ENCODE measurements at regions not wholly inside any gene's neighbourhood (a gene's known extent, or its start where the extent isn't known, plus 50 kb on each side); places are given as distances from the start of the nearest gene placed in this dataset.

DNA sequence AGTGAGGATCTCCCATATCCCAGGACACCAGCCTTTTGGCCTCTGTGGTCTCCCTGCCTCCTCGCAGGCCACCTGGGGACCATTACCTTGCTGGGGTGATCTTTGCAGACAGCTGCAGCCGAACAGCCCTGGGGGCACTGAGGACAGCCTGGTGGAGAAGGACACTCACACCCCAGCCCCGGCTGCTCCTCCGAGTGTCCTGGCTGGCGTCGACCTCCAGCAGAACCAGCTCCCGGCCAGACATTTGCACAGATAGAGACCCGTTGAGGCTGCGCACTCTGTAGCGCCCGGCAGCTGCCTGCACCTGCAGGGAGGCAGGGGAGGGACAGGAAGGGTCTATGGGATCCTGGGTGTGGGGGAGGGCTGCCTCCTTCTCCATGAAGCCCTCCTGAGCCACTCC is 90.3 kb downstream of the RMI2 start:
- DNase-seq (no peak), ATAC-seq (no peak)
- intact Hi-C loops (cut with micrococcal nuclease) = no loop called here

DNA sequence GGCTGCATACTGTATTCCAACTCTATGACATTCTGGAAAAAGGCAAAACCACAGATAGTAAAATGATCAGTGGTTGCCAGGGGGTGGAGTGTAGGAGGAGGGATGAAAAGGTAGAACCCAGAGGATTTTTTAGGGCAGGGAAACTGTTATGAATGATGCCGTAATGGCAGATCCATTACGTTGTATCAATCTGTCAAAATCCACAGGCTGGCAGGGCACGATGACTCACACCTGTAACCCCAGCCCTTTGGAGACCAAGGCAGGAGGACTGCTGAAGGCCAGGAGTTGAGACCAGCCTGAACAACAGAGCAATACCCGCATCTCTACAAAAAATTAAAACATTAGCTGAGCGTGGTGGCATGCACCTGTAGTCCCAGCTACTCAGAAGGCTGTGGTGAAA is 91.8 kb downstream of the RMI2 start:
- ATAC-seq (no peak), DNase-seq (no peak)
- intact Hi-C loops (cut with micrococcal nuclease) = no loop called here

DNA sequence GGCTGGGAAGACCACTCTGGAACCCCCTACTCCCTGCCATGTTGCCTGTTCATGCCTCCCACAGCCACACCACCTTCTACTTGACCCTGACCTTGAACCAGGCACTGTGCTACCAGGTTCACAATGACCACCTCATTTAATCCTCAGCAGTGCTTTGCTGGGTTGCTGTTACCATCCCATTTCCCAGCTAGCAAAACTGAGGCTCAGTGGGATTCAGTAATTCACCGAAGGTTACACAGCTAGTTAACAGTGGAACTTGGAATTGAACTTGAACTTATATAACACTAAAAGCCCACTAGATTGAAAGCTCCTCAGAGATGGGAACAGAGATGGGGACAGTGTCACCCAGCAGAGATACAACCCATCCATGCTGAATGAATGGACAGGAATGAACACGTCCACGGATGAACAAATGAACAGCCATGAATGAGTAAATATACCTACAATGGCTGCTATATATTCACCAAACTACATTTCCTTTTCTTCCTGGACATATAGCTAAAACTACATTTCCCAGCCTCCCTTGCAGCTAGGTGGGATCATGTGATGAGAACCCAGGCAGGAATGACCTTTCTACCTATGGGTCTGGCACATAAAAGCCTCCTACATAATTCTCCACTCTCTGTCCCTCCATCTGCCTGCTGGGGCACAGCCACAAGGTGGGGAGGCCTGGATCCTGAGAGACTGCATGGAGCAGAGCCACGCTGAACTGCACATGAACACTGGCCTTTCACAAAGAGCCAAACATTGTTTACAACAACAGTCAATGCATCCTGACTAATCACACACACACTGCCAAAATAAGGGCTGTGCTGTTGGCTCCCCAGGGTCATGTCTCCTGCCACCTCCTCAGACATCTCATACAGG is 94.8 kb downstream of the RMI2 start:
- intact Hi-C loops (cut with micrococcal nuclease) = no loop called here
- DNase-seq (no peak), ATAC-seq (no peak)

DNA sequence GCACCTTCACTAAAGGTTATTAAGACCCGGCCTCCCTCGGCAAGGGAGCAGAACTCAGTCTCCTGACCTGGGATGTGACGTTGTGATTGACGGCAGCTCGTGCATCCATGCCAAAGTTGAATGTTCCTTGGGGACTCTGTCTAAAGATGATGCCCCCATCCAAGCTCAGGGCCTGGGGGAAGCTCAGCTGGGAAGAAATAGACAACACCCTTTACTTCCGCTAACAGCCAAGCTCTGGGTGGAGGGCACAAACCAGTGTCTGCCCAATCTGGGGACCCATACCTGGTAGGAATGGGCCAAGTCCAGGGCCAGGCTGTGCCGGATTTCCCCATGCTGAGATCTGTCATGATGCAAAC is 95.4 kb downstream of the RMI2 start:
- ATAC-seq = no peak
- DNase-seq = no peak
- intact Hi-C loops (cut with micrococcal nuclease) = no loop called here

DNA sequence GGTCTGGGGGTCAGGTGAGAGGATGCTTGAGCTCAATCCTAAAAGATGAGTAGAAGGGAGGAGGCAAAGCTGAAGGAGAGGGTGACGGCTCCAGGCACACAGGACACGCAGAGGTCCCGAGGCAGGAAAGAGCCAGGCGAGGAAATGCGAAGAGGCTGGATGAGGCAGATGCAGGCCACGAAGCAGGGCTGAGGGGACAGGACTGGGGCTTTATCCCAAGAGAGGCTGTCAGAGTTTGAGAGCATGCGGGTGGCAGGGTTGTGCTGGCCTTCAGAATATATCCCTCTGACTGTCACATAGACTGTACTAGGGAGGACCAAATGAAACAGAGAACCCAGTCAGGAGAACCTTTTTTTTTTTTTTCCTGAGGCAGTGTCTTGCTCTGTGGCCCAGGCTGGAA is 100.2 kb downstream of the RMI2 start:
- no peak for DNase-seq

DNA sequence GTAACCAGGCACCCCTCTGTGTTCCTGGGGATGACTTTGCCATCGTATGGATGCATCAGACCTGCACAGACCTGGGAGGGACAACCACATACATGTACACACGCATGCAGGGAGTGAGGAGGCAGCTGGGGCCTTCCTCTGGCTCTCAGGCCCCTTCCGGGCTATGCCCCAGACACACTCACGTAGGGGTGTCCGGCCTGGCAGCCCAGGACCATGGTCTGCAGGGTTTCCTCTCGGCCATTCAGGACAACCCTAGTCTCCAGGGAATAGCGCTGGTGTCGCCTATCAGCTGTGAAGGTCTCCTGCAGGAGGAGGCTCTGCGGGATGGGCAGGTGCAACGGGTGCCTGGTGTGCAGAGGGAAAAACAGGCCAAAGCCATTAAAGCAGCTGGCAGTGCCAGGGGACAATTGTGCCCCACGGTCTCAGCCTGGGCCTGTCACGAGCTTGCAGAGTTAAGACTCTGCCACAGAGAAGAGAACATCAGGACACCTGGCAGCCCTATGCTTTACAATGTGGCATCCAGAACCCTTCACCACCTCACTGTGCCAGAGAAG is 101.4 kb downstream of the RMI2 start:
- intact Hi-C loops (cut with micrococcal nuclease) = no loop called here
- ATAC-seq (no peak), DNase-seq (no peak)

More for the DNA sequence above, 100.2 kb downstream of the RMI2 start:
- ATAC-seq = no peak
- intact Hi-C loops (cut with micrococcal nuclease) = no loop called here

DNA sequence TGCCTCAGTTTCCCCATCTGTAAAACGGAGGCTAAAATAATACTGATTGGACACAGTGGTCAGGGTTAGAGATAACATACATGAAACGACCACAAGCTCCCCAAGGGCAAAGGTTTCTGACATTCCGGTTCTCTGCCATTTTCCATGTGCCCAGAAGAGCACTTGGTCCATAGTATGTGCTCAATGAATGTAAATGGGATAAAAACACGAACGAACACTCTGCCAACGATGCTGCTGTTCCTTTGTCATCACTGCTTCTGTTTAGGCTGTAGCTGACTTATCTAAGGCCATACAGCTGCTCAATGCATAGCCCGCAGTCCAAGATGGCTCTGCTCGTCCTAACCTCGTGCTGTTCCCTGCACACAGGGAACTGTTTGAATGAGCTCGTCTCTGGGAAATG is 102.0 kb downstream of the RMI2 start:
- intact Hi-C loops (cut with micrococcal nuclease) = no loop called here
- ATAC-seq (no peak), DNase-seq (no peak)

DNA sequence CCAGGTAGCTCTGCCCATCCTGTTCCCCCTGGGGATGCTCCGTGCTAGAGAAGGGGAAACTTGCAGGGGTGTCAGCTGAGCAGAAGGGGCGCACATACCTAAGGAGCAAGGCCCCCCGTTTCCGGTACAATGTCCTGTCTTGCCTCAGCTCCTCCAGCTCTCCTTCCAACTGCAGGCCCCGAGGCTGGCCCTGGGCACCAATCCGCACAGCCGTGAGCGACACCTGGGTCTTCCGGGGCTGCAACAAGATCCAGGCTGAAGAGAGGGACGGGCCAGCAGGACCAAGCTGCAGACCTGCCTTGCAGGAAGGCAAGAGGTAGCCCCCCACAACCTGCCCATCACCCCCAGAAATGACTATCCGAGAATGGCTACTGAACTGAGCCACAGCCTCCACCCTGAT is 102.6 kb downstream of the RMI2 start:
- ATAC-seq (no peak), DNase-seq (no peak)
- intact Hi-C loops (cut with micrococcal nuclease) = no loop called here

DNA sequence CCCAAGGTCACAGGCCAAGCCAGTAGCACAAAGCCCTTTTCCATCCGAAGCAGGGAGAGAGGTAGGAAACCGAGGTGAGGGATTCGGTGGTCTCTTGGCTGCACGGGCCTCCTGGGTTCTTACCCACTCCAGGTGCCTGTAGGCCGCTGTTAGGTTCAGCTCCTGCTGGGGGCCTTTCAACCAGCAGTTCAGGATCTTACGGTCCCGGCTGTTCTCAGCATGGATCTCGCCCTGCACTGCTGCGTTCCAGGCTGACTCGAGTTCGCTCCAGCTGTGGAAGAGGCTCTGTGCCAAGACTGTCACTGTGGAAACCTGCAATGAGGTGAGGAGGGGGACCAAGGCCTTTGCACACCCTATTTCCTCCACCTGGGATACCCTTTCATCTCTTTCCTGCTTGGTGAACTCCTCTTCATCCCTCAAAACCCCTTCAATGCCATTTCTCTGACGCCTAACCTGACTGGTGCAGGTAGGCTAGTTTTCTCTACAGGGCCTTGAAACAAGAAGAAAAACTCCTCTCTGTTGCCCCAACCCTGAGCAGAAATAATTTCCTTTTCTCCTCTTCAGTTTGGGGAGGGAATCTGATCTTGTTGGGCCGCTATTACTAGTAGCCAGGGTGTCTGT is 103.6 kb downstream of the RMI2 start:
- intact Hi-C loops (cut with micrococcal nuclease) = no loop called here
- no peak for DNase-seq
- ATAC-seq = no peak

DNA sequence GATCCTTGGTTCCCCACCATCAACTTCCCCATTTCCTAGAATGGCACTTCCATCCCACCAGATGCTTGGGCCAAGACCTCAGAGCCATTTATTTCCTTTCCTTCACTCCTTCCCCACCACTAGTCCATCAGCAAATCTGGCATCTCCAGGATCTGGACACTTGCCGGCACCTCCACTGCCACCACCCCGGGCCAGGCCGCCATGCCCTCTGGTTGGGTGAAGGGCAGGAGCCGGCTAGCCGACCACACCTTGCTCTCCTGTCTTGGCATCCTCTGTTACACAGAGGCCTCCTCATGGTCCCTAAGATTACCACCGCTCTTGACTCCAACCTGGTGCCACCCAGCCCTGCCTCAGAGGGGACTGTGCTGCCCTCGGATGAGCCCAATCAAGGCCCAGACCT is 104.5 kb downstream of the RMI2 start:
- intact Hi-C loops (cut with micrococcal nuclease) = no loop called here
- DNase-seq = no peak
- ATAC-seq = no peak

DNA sequence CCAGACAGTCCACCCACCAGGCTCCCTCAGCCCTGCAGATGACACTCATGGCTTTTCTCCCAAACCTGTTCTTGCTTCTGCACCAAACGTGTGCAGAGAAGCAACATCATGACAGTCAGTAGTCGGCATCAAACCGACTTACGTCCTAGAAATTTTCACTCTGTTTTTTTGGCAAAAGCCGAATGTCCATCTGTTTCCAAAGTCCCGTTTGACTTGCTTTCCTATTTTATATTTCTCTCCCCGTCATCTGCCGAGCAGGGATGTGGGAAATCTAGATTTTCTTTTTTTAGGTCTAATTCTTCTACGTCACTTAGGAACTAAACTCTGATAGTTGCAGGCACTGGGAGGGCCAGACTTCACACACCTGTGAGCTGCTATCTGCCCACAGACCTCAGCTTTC is 104.9 kb downstream of the RMI2 start:
- intact Hi-C loops (cut with micrococcal nuclease) = no loop called here
- ATAC-seq (no peak), DNase-seq (no peak)

DNA sequence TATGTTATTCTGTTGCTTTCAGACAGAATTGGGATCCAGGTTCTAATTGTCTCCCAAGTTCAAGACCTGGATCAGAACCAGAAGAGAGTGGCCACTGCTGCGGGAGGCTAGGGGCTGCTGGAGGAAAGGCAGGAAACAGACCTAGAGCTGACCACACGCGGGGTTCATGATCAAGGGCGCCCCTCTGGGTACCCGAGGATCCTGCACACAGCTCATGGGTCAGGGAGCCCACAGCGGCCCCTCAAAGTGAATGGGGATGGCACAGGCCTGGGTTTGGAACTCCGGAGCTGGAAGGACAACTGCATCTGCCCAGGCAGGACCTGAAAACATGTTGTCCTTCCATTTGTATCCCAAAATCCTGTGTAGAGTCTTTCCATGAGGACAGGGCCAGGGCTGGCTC is 107.0 kb downstream of the RMI2 start:
- ATAC-seq (no peak), DNase-seq (no peak)
- intact Hi-C loops (cut with micrococcal nuclease) = no loop called here

DNA sequence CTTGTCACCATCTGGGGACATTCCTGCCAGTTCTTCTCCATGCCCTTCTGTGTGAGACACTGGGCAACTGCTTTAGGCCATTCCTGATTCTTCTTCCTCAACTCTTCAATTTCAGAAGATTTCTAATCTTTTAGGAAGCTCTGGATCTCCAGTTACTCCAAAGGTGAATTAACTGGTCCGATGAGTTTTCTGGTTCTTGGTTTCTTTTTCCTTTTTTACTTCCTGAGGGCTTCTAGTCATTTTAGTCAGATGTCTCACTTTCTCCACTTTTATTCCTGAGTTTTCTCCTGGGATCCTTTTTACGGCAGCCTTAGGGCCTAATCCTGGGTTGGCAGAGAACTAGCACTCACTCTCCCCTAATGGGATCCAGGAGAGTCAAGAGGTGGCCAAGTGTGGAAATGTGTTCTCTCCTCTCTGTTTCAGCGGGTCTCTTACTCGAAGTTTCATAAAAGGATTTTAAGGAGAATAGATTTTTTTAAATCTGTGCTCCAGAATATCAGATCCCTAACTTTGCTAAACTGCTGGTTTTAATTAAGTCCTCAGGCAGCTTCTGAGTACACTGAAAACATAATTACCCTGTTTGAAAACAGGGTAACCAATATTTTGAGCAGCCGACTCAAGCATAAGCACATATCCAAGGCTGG is 107.6 kb downstream of the RMI2 start:
- intact Hi-C loops (cut with micrococcal nuclease) = no loop called here
- peak; percentile 33 for ATAC-seq

DNA sequence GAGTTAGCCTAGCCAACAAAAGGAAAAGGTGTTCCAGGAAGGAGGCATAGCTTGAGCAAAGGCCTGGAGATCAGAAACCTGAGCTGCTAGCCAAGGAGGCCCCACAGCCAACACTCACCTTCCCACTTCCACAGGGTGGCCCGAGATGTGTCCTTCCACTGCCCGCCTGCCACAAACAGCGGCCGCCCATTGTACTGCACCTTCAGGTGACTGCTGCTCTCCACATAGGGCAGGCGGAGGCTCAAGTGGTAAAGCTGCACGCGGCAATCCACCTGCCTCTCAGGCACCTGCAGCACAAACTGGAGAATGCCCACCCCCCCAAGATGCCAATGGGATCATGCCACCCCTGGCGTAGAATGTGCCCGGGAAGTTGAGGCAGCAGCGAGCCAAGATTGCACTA is 111.5 kb downstream of the RMI2 start:
- ATAC-seq = no peak
- no peak for DNase-seq
- intact Hi-C loops (cut with micrococcal nuclease) = no loop called here

More for the DNA sequence above, 107.6 kb downstream of the RMI2 start:
- no peak for DNase-seq

DNA sequence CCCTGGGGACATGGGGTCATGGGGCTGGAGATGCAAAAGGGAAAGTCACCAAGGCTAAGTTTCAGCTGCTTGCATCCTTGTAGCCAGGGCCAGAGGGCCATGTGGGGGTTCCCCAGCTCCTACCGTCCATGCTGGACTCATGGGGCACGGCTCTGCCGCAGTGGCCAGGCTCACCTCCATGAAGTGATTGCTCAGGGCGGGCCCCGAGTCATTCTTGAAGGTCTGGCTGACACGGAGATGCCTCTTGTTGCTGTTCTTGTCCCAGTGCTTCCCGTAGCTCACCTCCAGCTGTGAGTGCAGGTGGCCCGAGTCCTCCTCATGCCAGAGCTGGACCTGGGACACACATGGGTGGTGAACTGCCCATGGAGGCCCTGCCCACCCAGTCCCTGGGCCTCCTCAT is 114.5 kb downstream of the RMI2 start:
- ATAC-seq = no peak
- no peak for DNase-seq
- intact Hi-C loops (cut with micrococcal nuclease) = no loop called here

DNA sequence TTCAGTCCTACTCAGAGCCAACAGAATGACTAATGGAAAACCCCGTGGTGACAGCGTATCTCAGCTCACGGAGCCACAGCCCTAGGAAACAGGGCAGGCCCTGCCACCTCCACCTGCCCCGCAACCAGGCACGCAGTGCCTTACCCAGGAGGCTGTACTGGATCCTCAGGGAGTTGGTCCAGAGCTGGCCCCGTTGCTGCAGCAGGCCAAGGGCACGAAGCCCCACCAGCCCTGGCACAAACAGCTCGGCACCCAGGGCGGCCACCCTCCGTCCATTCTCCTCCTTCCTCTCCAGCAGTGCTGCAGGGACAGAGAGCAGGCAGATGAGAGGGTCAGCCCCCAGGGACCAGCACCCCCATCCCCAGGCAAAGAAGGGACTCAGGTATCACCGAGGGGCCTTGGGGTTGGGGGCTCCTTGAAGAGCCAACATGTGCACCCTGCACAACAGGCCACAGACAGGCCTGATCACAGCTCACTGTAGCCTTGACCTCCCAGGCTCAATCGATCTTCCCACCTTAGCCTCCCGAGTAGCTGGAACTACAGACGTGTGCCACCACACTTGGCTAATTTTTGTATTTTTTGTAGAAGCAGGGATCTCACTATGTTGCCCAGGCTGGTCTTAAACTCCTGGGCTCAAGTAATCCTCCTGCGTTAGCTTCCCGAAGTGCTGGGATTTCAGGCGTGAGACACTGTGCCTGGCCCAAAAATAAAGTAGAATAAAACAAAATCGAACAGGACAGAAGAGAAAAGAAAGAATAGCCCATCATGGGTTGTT is 115.7 kb downstream of the RMI2 start:
- DNase-seq = no peak

DNA sequence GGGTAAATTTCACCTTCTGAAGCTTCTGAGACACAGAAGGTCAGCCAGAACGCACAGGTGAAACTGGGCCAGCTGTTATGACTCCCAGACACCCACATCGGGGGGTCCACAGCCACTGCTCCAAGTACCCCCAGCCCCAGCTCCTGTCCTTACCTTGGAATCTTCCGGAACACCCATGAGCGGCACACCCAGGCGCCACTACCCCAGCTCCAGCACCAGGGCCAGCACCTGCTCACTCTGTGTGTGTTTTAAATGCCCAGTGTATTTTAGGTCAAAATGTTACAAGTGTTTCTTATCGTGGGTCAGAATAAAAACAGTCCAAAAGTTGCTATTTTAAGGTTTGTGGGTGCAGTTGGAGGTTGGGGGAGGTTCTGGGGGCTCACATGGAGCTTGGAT is 116.3 kb downstream of the RMI2 start:
- DNase-seq = no peak

More for the DNA sequence above, 115.7 kb downstream of the RMI2 start:
- intact Hi-C loops (cut with micrococcal nuclease) = no loop called here
- no peak for ATAC-seq

DNA sequence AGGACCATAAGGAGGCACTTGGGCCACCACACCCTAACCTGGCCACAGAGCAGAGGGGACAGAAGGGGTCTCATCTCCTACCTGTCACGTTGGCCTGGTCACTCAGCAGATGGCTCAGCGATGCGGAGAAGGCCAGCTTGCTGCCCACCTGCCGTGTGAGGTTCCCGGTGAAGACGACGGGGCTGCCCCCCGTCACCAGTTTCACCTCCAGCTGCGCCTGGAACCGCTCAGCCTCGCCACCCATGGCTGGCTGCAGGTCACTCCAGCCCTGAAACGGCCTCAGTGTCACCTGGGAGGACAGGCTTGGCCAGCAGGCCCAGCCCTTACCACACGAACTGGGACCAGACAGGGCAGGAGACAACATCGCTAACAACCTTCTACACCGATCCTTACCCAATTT is 116.8 kb downstream of the RMI2 start:
- DNase-seq = no peak
- intact Hi-C loops (cut with micrococcal nuclease) = no loop called here

More for the DNA sequence above, 116.3 kb downstream of the RMI2 start:
- no peak for ATAC-seq
- intact Hi-C loops (cut with micrococcal nuclease) = no loop called here

DNA sequence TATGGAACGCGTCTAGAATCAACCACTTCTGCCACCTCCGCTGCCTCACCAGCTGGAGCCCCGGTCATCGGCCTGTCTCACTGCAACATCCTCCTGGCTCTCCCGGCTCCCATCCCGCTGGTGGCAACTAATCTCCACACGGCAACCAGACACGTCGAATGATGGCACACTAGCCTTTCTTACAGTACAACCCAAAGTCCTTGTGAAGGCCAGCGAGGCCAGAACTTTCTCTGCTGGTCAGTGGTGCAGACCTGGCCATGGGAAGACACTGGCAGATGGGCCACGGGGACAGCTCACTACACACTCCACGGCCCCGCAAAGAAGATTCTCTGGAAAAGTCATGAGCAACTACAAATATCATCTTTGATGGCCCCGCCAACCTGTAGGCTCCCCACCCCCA is 117.6 kb downstream of the RMI2 start:
- ATAC-seq (no peak), DNase-seq (no peak)

More for the DNA sequence above, 116.8 kb downstream of the RMI2 start:
- no peak for ATAC-seq

DNA sequence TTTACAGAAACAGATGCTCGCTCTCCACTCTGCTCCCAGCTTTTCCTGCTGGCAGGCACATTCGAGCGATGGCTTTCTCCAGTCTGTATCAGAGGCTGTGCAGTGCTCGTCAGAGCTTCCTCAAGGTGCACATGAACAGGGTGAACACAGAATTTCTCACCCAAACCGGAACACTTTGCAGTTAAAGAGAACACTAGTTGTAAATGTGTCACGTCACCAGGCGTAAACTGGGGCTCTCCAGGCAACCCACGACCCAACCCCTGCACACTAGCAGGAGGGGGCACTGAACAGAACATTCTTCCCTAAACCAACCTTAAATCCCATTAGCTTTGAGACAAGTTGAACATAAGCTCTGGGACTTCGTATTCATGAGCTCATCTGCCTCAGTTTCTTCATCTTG is 119.0 kb downstream of the RMI2 start:
- ATAC-seq = no peak
- intact Hi-C loops (cut with micrococcal nuclease) = no loop called here
- no peak for DNase-seq

More for the DNA sequence above, 117.6 kb downstream of the RMI2 start:
- intact Hi-C loops (cut with micrococcal nuclease) = no loop called here

Measured in left ventricle myocardium superior (tissue), 1 donor.